Mucosa of descending colon (tissue), 3 donors: ENCODE measurements at regions not wholly inside any gene's neighbourhood (a gene's known extent, or its start where the extent isn't known, plus 50 kb on each side); places are given as distances from the start of the nearest gene placed in this dataset.

Experiments
- ATAC-seq: fragments of 200-7000 bp; cut with Tn5 transposase; one replicate; pipeline ENCODE4 v1.9.1; 2020; ENCODE audit warnings: mild to moderate bottlenecking, moderate library complexity
- DNase-seq, 3 donors: peaks; one replicate each; pipeline ENCODE4 v3.0.0-alpha.2; 2020
- H3K36me3 ChIP-seq: fragments of 200-600 bp; one replicate; pipeline ENCODE4 v1.8.0; 2021; ENCODE audit warnings: low read depth, mild to moderate bottlenecking
- H3K4me1 ChIP-seq: fragments of 200-600 bp; one replicate; pipeline ENCODE4 v1.8.0; 2021; ENCODE audit warnings: low read depth, mild to moderate bottlenecking
- H3K4me3 ChIP-seq: fragments of 200-600 bp; one replicate; pipeline ENCODE4 v1.8.0; 2021; ENCODE audit warnings: mild to moderate bottlenecking
- H3K9me3 ChIP-seq: fragments of 200-600 bp; one replicate; pipeline ENCODE4 v1.8.0; 2021; ENCODE audit warnings: mild to moderate bottlenecking
- intact Hi-C, 2 donors: fragments of 100-400 bp; cut with DNase I in 1 of 2; cut with micrococcal nuclease in 1 of 2; formaldehyde crosslinking; loops; one replicate each; pipeline versions ENCODE4 v1.11.0 to v1.11.1; 2022; cut with DNase I, micrococcal nuclease
- TF ChIP-seq, protein P1 (sequence below): fragments of 200-600 bp; IDR thresholded peaks from one replicate; pipeline ENCODE4 v1.8.0; 2022; ENCODE audit warnings: antibody characterized with exemption, mild to moderate bottlenecking
- donor health status: DM: no; HTN: no; CAD: no; lungs with moderate emphysema.
- donor health status: DM: no; HTN: no; CAD: no.
- donor health status: DM: no; HTN: yes; CAD: no.

DNA sequence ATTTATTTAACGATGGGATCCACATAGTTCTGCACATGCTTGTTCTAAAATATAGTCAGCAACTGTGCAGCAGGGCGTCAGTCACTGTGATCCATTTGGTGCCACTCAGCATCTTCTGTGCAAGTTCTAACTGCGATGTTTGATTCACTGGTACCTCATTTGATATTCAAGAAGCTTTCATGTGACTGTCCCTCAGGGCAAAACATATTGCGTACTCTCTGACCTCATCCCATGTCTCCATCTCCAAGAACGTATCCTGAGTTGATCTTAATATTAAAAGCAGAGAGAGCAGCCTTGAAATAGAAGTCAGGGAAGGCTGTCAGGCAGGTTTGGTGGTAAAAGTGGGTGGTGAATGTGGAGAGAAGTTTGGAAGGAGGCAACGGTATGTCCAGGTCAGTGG lies 116.5 kb upstream of the ATP10B start:
- Histone ChIP-seq H3K9me3 (no peaks in the 10 kb centered on the region), H3K4me1 (no peaks in the 10 kb centered on the region), H3K36me3 (no peaks in the 10 kb centered on the region), H3K4me3 (no peak overlapping the region)
- DNase-seq (no peak), ATAC-seq (no peak)
- intact Hi-C loops = no loop called here
- TF ChIP-seq, protein P1, sequence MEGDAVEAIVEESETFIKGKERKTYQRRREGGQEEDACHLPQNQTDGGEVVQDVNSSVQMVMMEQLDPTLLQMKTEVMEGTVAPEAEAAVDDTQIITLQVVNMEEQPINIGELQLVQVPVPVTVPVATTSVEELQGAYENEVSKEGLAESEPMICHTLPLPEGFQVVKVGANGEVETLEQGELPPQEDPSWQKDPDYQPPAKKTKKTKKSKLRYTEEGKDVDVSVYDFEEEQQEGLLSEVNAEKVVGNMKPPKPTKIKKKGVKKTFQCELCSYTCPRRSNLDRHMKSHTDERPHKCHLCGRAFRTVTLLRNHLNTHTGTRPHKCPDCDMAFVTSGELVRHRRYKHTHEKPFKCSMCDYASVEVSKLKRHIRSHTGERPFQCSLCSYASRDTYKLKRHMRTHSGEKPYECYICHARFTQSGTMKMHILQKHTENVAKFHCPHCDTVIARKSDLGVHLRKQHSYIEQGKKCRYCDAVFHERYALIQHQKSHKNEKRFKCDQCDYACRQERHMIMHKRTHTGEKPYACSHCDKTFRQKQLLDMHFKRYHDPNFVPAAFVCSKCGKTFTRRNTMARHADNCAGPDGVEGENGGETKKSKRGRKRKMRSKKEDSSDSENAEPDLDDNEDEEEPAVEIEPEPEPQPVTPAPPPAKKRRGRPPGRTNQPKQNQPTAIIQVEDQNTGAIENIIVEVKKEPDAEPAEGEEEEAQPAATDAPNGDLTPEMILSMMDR = no peak

DNA sequence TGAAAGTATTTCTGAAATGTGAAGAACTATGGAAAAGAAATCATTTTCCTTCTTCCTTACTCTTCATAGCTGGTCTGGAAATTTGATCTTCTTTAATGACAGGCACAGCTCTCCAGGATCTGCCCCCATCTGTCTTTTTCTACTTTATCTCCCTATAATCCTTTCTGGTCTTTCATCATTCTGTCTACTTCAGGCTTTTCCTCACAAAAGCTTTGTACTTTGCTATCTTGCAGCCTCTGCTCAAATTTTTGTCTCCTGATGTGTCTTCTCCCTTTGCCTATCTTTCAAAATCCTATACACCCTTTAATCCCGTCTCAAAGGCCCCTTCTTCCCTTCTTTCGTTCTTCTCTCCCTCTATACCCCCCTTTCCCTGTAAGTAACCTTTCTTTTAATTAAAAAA lies 114.9 kb upstream of the ATP10B start:
- Histone ChIP-seq H3K4me3 (no peak overlapping the region), H3K9me3 (no peaks in the 10 kb centered on the region), H3K4me1 (no peaks in the 10 kb centered on the region), H3K36me3 (no peaks in the 10 kb centered on the region)
- DNase-seq (no peak), ATAC-seq (no peak)
- TF ChIP-seq, protein P1 = no peak
- intact Hi-C loops = no loop called here

DNA sequence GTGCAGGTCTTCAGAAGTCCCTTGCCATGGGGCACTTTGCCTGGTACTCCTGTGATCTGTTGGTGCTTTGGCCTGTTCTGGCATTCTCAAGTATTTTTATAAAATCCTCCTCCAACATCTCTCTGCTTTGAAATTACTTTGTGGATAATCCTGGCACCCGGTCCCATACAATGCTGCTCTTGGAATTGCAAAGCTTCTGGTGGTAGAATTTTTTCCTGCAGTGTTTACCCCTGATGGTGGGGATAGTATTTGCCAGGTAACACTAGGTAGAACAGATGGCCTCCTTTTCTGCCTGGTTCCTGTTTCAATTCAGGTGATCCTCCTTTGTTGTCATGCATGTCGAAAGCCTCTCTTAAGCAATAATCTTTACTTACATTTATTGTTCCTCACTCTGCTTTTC lies 109.8 kb upstream of the ATP10B start:
- H3K9me3 ChIP-seq = no peaks in the 10 kb centered on the region
- no peak overlapping the region for H3K4me3 ChIP-seq
- H3K4me1 ChIP-seq = no peaks in the 10 kb centered on the region
- intact Hi-C loops = no loop called here
- ATAC-seq (no peak), DNase-seq (no peak)
- no peaks in the 10 kb centered on the region for H3K36me3 ChIP-seq
- TF ChIP-seq, protein P1 = no peak

DNA sequence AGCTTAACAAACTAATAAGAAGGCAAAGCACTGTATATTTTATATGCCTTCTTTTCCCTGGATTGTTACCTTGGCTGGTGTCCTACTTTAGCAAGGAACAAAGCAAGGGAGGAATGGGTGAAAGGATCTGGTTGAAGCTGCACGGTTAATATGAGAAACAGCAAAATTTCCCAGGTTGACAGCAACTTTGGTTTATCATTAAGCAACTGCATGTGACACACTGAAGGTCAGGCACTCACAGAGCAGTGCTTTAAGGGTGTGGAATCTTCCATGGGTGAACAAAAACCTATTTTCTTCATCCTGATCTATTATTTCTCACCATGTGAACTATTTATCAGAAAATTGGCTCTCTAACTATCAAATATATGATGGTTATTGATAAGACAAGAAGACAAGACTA lies 109.0 kb upstream of the ATP10B start:
- H3K36me3 ChIP-seq = no peaks in the 10 kb centered on the region
- DNase-seq = no peak
- no peaks in the 10 kb centered on the region for H3K9me3 ChIP-seq
- no peak overlapping the region for H3K4me3 ChIP-seq
- intact Hi-C loops = no loop called here
- no peak for ATAC-seq
- no peaks in the 10 kb centered on the region for H3K4me1 ChIP-seq
- TF ChIP-seq, protein P1 = no peak

DNA sequence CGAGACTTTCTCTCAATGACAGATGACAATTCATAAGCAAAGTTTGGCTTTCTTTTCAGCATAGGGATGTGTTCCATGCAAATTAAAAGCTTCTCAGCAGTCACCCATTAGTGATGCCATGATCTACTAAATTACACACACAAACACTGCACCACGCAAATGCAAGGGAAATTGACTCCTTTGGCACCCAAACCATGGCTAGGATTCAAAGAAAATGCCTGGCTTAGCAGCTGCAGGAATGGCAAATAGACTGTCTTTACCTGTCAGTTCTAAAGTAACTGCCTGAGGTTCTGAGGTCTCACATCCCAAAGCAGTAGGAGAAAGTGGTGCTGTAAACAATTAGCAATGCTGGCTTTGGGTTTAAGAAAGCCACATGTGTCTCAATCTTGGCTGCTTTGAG lies 108.6 kb upstream of the ATP10B start:
- Histone ChIP-seq H3K4me1 (no peaks in the 10 kb centered on the region), H3K4me3 (no peak overlapping the region), H3K9me3 (no peaks in the 10 kb centered on the region), H3K36me3 (no peaks in the 10 kb centered on the region)
- ATAC-seq = no peak
- intact Hi-C loops = no loop called here
- no peak for DNase-seq
- TF ChIP-seq, protein P1 = no peak

DNA sequence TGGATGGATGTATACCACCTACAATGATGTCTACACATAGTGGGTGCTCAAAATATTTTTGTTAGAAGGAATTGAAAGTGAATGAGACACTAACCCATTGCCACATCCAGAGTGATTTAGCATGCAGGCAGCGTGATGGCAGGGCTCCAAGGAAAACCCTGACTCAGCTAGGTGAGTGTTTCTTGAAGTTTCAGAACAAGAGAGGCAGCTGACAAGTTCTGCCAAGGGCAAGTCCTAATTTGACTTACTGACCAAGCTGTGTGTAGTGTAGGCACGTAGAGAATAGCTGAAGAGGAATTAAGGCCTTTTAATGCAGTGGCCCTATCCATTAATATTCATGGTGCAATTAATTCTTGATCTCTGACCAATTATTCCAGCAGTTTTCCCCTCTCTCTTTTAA lies 107.8 kb upstream of the ATP10B start:
- no peaks in the 10 kb centered on the region for H3K36me3 ChIP-seq
- TF ChIP-seq, protein P1 = no peak
- no peaks in the 10 kb centered on the region for H3K4me1 ChIP-seq
- intact Hi-C loops = no loop called here
- H3K9me3 ChIP-seq = no peaks in the 10 kb centered on the region
- no peak overlapping the region for H3K4me3 ChIP-seq
- no peak for ATAC-seq
- DNase-seq = peak in 1 of 3 donors; percentile 20
